Posterior vena cava (tissue), 2 donors: ENCODE measurements at regions not wholly inside any gene's neighbourhood (a gene's known extent, or its start where the extent isn't known, plus 50 kb on each side); places are given as distances from the start of the nearest gene placed in this dataset.

Experiments
- DNase-seq: peaks from one replicate; pipeline ENCODE4 v3.0.0-alpha.2; 2020; ENCODE audit warnings: low spot score
- intact Hi-C, 2 donors: fragments of 100-400 bp; cut with DNase I; formaldehyde crosslinking; loops; one replicate each; pipeline versions ENCODE4 v1.14.1 to v1.14.2; 2022 to 2023
- donor health status: DM: yes; HTN: yes; CAD: no.
- donor health status: DM: yes; HTN: yes; CAD: no.

GRCh38 chr1:29855561-29856160 lies 619.3 kb downstream of the PTPRU start:
- intact Hi-C loops: no loop called here
- DNase-seq: no peak

- intact Hi-C loops: no loop called here
These were observed 618.5 kb downstream of the PTPRU start for GRCh38 chr1:29854700-29855276.

GRCh38 chr1:29853716-29854330 lies 617.5 kb downstream of the PTPRU start:
- DNase-seq: no peak
- intact Hi-C loops: no loop called here

More at GRCh38 chr1:29854700-29855276, 618.5 kb downstream of the PTPRU start:
- no peak for DNase-seq

- intact Hi-C loops: no loop called here
- DNase-seq: no peak
These were observed 615.9 kb downstream of the PTPRU start for GRCh38 chr1:29852248-29852647.

GRCh38 chr1:29851691-29852090 lies 615.4 kb downstream of the PTPRU start:
- intact Hi-C loops: no loop called here
- DNase-seq: no peak

- intact Hi-C loops: no loop called here
- DNase-seq: no peak
These were observed 613.9 kb downstream of the PTPRU start for GRCh38 chr1:29849991-29850757.

GRCh38 chr1:29849038-29849750 lies 612.9 kb downstream of the PTPRU start:
- DNase-seq: no peak
- intact Hi-C loops: no loop called here

GRCh38 chr1:29845910-29846309 lies 609.6 kb downstream of the PTPRU start:
- intact Hi-C loops: no loop called here
- no peak for DNase-seq

- intact Hi-C loops: no loop called here
- no peak for DNase-seq
These were observed 605.8 kb downstream of the PTPRU start for GRCh38 chr1:29842130-29842529.

GRCh38 chr1:29839726-29840125 lies 603.4 kb downstream of the PTPRU start:
- DNase-seq: no peak
- intact Hi-C loops: no loop called here

GRCh38 chr1:29838738-29839320 lies 602.5 kb downstream of the PTPRU start:
- DNase-seq: no peak
- intact Hi-C loops: no loop called here

- intact Hi-C loops: no loop called here
- DNase-seq: no peak
These were observed 600.6 kb downstream of the PTPRU start for GRCh38 chr1:29836651-29837646.

- intact Hi-C loops: no loop called here
- DNase-seq: no peak
These were observed 599.6 kb downstream of the PTPRU start for GRCh38 chr1:29835874-29836273.

GRCh38 chr1:29835406-29835805 lies 599.1 kb downstream of the PTPRU start:
- peak; percentile 16 for DNase-seq
- intact Hi-C loops: no loop called here

- DNase-seq: no peak
- intact Hi-C loops: no loop called here
These were observed 597.3 kb downstream of the PTPRU start for GRCh38 chr1:29833581-29833980.

GRCh38 chr1:29832936-29833335 lies 596.6 kb downstream of the PTPRU start:
- DNase-seq: no peak
- intact Hi-C loops: no loop called here

GRCh38 chr1:29832471-29832870 lies 596.1 kb downstream of the PTPRU start:
- DNase-seq: no peak
- intact Hi-C loops: no loop called here

- intact Hi-C loops: no loop called here
- no peak for DNase-seq
These were observed 595.3 kb downstream of the PTPRU start for GRCh38 chr1:29831500-29832117.
